Type B pancreatic cell (in vitro differentiated cells): ENCODE measurements at regions not wholly inside any gene's neighbourhood (a gene's known extent, or its start where the extent isn't known, plus 50 kb on each side); places are given as distances from the start of the nearest gene placed in this dataset.
"Not testable (repeated sequence)": the region's sequence is repeated elsewhere in the genome, so short reads cannot be mapped to it uniquely, and the experiment has no call there.

ENCODE experiments used
- DNase-seq: peaks from one replicate; pipeline ENCODE4 v3.0.0; 2021; ENCODE audit warnings: mixed read lengths; ENCODE audit not compliant: unreplicated experiment; ENCODE audit errors: extremely low spot score
- H3K27ac Mint-ChIP-seq: 2 replicates; pipeline ENCODE4 v1.8.0; 2021; ENCODE audit warnings: mild to moderate bottlenecking, mixed read lengths
- H3K27me3 Mint-ChIP-seq: 2 replicates; pipeline ENCODE4 v1.8.0; 2021; ENCODE audit warnings: mixed read lengths
- H3K36me3 Mint-ChIP-seq: 2 replicates; pipeline ENCODE4 v1.8.0; 2021; ENCODE audit warnings: mixed read lengths
- H3K4me1 Mint-ChIP-seq: one replicate; pipeline ENCODE4 v1.8.0; 2021; ENCODE audit warnings: mixed read lengths; ENCODE audit not compliant: unreplicated experiment
- H3K4me3 Mint-ChIP-seq: 2 replicates; pipeline ENCODE4 v1.8.0; 2021; ENCODE audit warnings: mild to moderate bottlenecking, mixed read lengths
- H3K9me3 Mint-ChIP-seq: 2 replicates; pipeline ENCODE4 v1.8.0; 2021; ENCODE audit warnings: mixed read lengths
- CTCF ChIP-seq: fragments of 200-600 bp; sonication (generic); conservative IDR thresholded peaks from 2 replicates; pipeline ENCODE4 v1.5.0; 2021; ENCODE audit warnings: antibody characterized with exemption, mild to moderate bottlenecking

DNA sequence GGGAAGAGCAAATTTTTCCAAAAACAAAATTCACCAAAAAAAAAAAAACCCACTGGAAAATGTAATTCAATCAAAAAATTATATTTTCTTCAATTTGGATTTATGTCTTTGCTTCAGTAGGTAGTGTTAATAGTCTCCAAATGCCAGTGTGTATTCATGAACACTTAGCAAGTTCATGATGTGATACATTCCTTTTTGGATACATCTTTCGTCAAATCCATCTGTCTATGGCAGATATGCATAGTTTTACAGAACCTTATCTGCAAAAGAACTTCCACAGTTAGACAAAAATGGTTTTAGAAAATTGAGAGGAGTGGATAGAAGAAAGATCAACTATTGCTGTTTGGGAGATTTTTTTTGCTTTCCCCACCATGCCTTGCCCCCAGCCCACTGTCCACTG, 214.6 kb downstream of the DEPDC1B start:
- Mint-ChIP-seq H3K27ac (no peak overlapping the region), H3K36me3 (no peaks in the 10 kb centered on the region), H3K4me3 (no peak overlapping the region), H3K9me3 (no peaks in the 10 kb centered on the region), H3K27me3 (no peaks in the 10 kb centered on the region), H3K4me1 (peaks cover 30% of the 10 kb centered on the region)
- no peak for DNase-seq
- TF ChIP-seq CTCF, result no peak

DNA sequence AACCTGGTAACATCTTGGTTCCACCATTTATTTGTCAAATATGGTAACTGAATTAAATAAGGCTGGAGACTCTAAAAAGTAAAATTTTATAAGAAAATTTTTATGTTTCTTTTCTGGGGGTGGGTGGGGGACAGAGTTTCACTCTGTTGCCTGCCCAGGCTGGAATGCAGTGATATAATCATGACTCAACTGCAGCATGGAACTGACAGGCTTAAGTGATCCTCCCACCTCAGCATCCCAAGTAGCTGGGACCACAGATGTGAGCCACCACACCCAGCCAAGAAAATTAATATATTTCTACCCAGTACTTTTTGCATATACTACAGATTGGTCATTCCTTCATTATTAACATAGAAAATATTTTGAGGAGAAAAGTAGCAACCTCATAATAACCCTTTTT, 216.9 kb downstream of the DEPDC1B start:
- Mint-ChIP-seq H3K27me3 (no peaks in the 10 kb centered on the region), H3K4me1 (peaks cover 12% of the 10 kb centered on the region), H3K27ac (no peak overlapping the region), H3K36me3 (no peaks in the 10 kb centered on the region), H3K9me3 (no peaks in the 10 kb centered on the region), H3K4me3 (no peak overlapping the region)
- TF ChIP-seq CTCF, result no peak
- no peak for DNase-seq

DNA sequence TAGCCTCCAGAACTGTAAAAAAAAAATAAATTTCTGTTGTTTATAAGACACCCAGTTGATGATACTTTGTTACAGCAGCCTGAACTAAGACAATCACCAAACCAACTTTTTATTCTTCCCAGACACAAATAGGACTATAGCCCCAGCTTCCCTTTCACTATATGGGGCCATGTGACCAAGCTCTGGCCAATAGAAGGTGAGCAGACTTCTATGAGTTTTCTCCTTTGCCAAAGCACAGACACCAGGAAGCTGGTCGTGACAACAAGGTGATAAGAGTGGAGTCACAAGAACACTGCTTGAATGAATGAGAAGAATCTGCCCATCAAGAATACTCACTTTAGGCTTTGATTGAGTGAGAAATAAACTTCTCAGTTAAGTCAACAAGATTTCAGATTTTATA, 217.7 kb downstream of the DEPDC1B start:
- TF ChIP-seq CTCF, result no peak
- Mint-ChIP-seq H3K9me3 (no peaks in the 10 kb centered on the region), H3K27ac (no peak overlapping the region), H3K27me3 (no peaks in the 10 kb centered on the region), H3K4me1 (peaks cover 5% of the 10 kb centered on the region), H3K36me3 (no peaks in the 10 kb centered on the region), H3K4me3 (no peak overlapping the region)
- DNase-seq, result no peak

DNA sequence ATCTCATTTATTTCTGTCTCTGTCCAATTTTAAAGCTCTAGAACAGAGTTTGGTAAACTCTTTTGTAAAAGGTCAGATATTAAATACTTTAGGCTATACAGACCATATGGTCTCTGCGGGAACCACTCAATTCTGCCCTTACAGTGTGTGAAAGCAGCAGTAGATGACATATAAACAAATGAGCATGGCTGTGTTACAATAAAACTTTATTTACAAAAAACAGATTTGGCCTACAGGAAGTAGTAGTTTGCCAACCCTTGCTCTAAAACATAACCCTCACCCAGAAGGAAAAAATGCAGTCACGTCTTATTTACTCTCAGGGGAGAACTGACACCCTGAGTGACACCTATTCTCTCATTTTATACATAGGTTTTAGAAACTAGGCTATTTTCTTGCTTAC, 220.4 kb downstream of the DEPDC1B start:
- no peak for TF ChIP-seq CTCF
- H3K4me1 Mint-ChIP-seq, result no peaks in the 10 kb centered on the region
- no peak overlapping the region for H3K27ac Mint-ChIP-seq
- no peak for DNase-seq
- H3K4me3 Mint-ChIP-seq, result no peak overlapping the region
- no peaks in the 10 kb centered on the region for H3K9me3 Mint-ChIP-seq
- H3K27me3 Mint-ChIP-seq, result no peaks in the 10 kb centered on the region
- H3K36me3 Mint-ChIP-seq, result no peaks in the 10 kb centered on the region

- Mint-ChIP-seq H3K9me3 (no peaks in the 10 kb centered on the region), H3K27ac (no peak overlapping the region), H3K4me3 (no peak overlapping the region), H3K36me3 (no peaks in the 10 kb centered on the region), H3K4me1 (no peaks in the 10 kb centered on the region), H3K27me3 (no peaks in the 10 kb centered on the region)
- DNase-seq, result no peak
- no peak for TF ChIP-seq CTCF
These were observed 222.1 kb downstream of the DEPDC1B start for GRCh38 chr5:60477849-60478248.

GRCh38 chr5:60473654-60474053, 226.3 kb downstream of the DEPDC1B start:
- Mint-ChIP-seq H3K27ac (no peak overlapping the region), H3K9me3 (peaks cover 9% of the 10 kb centered on the region), H3K4me1 (no peaks in the 10 kb centered on the region), H3K27me3 (no peaks in the 10 kb centered on the region), H3K4me3 (no peak overlapping the region), H3K36me3 (no peaks in the 10 kb centered on the region)
- TF ChIP-seq CTCF, result no peak
- no peak for DNase-seq

DNA sequence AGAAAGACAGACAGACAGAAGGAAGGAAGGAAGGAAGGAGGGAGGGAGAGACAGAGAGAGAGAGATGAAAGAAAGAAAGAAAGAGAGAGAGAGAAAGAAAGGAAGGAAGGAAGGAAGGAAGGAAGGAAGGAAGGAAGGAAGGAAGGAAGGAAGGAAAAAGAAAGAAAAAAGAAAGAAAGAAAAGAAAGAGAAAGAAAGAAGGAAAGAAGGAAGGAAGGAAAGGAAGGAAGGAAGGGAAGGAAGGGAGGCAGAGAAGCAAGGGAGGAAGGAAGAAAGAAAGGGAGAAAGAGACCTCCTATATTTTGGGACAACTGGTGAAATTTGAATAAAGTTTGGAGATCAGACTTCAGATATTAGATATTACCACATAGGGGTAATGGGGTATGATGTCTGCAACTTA, 226.9 kb downstream of the DEPDC1B start:
- not testable (repeated sequence) for DNase-seq, H3K4me3 Mint-ChIP-seq, H3K27ac Mint-ChIP-seq, H3K36me3 Mint-ChIP-seq, H3K4me1 Mint-ChIP-seq, H3K27me3 Mint-ChIP-seq, H3K9me3 Mint-ChIP-seq
